Upper lobe of right lung (tissue), 1 donor: ENCODE measurements at regions not wholly inside any gene's neighbourhood (a gene's known extent, or its start where the extent isn't known, plus 50 kb on each side); places are given as distances from the start of the nearest gene placed in this dataset.

Experiments used
- ATAC-seq: fragments of 200-7000 bp; cut with Tn5 transposase; one replicate; pipeline ENCODE4 v1.9.1; 2020; ENCODE audit warnings: mild to moderate bottlenecking, moderate library complexity
- DNase-seq: peaks from one replicate; pipeline ENCODE4 v3.0.0-alpha.2; 2020
- H3K27ac ChIP-seq: fragments of 200-600 bp; one replicate; pipeline ENCODE4 v1.8.0; 2022
- H3K27me3 ChIP-seq: fragments of 200-600 bp; one replicate; pipeline ENCODE4 v1.8.0; 2022; ENCODE audit warnings: mild to moderate bottlenecking
- H3K36me3 ChIP-seq: fragments of 200-600 bp; one replicate; pipeline ENCODE4 v1.8.0; 2022
- H3K4me1 ChIP-seq: fragments of 200-600 bp; one replicate; pipeline ENCODE4 v1.8.0; 2022
- H3K4me3 ChIP-seq: fragments of 200-600 bp; one replicate; pipeline ENCODE4 v1.8.0; 2022; ENCODE audit warnings: mild to moderate bottlenecking
- H3K9me3 ChIP-seq: fragments of 200-600 bp; one replicate; pipeline ENCODE4 v1.8.0; 2022
- CTCF ChIP-seq: fragments of 200-600 bp; IDR thresholded peaks from one replicate; pipeline ENCODE4 v1.8.0; 2022; ENCODE audit warnings: antibody characterized with exemption
- intact Hi-C: fragments of 100-400 bp; cut with DNase I; formaldehyde crosslinking; loops from one replicate; pipeline ENCODE4 v1.11.0; 2022
- donor health status: DM: no; HTN: yes; CAD: no; lungs with severe emphysema.

GRCh38 chr4:83819582-83819981, 283.7 kb downstream of the GPAT3 start:
- intact Hi-C loops: no loop called here
- no peak for TF ChIP-seq CTCF

GRCh38 chr4:83810428-83810827, 274.5 kb downstream of the GPAT3 start:
- Histone ChIP-seq H3K36me3 (no peaks in the 10 kb centered on the region), H3K4me3 (no peak overlapping the region), H3K4me1 (no peaks in the 10 kb centered on the region), H3K9me3 (no peaks in the 10 kb centered on the region), H3K27me3 (no peaks in the 10 kb centered on the region), H3K27ac (no peak overlapping the region)
- no peak for DNase-seq
- no peak for TF ChIP-seq CTCF
- ATAC-seq: no peak
- intact Hi-C loops: no loop called here

More at GRCh38 chr4:83819582-83819981, 283.7 kb downstream of the GPAT3 start:
- Histone ChIP-seq H3K27me3 (no peaks in the 10 kb centered on the region), H3K27ac (no peak overlapping the region), H3K4me3 (no peak overlapping the region), H3K4me1 (no peaks in the 10 kb centered on the region), H3K36me3 (no peaks in the 10 kb centered on the region), H3K9me3 (peaks cover 7% of the 10 kb centered on the region)
- DNase-seq (no peak), ATAC-seq (no peak)

GRCh38 chr4:83809581-83809980, 273.7 kb downstream of the GPAT3 start:
- ATAC-seq (no peak), DNase-seq (no peak)
- Histone ChIP-seq H3K9me3 (no peaks in the 10 kb centered on the region), H3K27me3 (no peaks in the 10 kb centered on the region), H3K4me1 (no peaks in the 10 kb centered on the region), H3K27ac (no peak overlapping the region), H3K36me3 (no peaks in the 10 kb centered on the region), H3K4me3 (no peak overlapping the region)
- intact Hi-C loops: no loop called here
- no peak for TF ChIP-seq CTCF

GRCh38 chr4:83793481-83793880, 257.6 kb downstream of the GPAT3 start:
- Histone ChIP-seq H3K9me3 (no peaks in the 10 kb centered on the region), H3K27ac (no peak overlapping the region), H3K4me3 (no peak overlapping the region), H3K4me1 (no peaks in the 10 kb centered on the region), H3K36me3 (no peaks in the 10 kb centered on the region), H3K27me3 (no peaks in the 10 kb centered on the region)
- ATAC-seq (no peak), DNase-seq (no peak)
- TF ChIP-seq CTCF: no peak
- intact Hi-C loops: no loop called here

GRCh38 chr4:83785891-83786290, 250.0 kb downstream of the GPAT3 start:
- Histone ChIP-seq H3K36me3 (no peaks in the 10 kb centered on the region), H3K9me3 (no peaks in the 10 kb centered on the region), H3K4me3 (no peak overlapping the region), H3K27me3 (no peaks in the 10 kb centered on the region), H3K4me1 (no peaks in the 10 kb centered on the region), H3K27ac (no peak overlapping the region)
- DNase-seq (no peak), ATAC-seq (no peak)
- intact Hi-C loops: no loop called here
- TF ChIP-seq CTCF: no peak

GRCh38 chr4:83783215-83783614, 247.3 kb downstream of the GPAT3 start:
- TF ChIP-seq CTCF: no peak
- no peaks in the 10 kb centered on the region for H3K4me1 ChIP-seq
- no peaks in the 10 kb centered on the region for H3K27me3 ChIP-seq
- DNase-seq (no peak), ATAC-seq (no peak)
- no peak overlapping the region for H3K27ac ChIP-seq
- no peaks in the 10 kb centered on the region for H3K36me3 ChIP-seq
- no peaks in the 10 kb centered on the region for H3K9me3 ChIP-seq
- intact Hi-C loops: no loop called here
- no peak overlapping the region for H3K4me3 ChIP-seq
